GM18909 (cell line): ENCODE measurements at regions not wholly inside any gene's neighbourhood (a gene's known extent, or its start where the extent isn't known, plus 50 kb on each side); places are given as distances from the start of the nearest gene placed in this dataset.

Experiments used
- ATAC-seq: cut with Tn5 transposase; IDR thresholded peaks from one replicate; pipeline ENCODE4 v1.9.1; 2021; ENCODE audit warnings: mild to moderate bottlenecking; ENCODE audit not compliant: unreplicated experiment, poor library complexity

DNA sequence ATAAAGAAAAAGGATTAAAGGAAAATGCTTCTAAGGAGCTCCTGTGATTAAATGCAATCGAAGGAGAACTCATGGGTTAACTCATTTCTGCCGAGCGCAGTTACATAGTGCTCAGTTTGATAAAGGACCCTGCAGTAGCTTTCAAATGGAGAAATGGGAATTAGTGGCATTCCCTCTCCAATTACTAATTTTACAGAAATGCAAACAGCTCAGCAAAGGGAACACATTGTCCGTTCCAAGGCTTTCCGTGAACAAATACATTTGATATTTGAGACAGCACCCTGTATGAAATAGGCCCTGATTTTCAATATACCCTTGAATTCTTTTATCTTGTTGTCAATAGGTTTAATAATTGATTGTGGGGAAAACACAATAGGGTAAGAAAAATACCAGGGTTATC, 375.9 kb upstream of the TSHZ2 start:
- no peak for ATAC-seq

DNA sequence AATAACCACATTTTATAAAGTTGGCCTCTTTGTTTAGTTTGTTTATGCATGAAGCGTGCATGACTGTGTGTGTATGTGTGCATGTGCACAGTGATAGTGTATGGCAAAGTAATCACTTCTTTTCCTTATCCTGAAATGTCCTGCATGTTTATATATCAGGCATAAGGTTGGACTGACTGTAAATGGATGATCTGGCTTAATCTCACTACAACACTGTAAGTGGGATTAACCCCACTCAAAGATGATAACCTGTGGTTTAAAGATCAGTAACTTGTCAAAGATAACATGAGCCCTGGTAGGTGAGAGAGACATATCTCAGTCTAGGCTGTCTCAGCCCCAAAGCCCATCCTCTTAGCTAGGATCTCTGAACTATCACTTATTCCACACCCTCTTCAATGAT, 376.6 kb upstream of the TSHZ2 start:
- ATAC-seq, result no peak

DNA sequence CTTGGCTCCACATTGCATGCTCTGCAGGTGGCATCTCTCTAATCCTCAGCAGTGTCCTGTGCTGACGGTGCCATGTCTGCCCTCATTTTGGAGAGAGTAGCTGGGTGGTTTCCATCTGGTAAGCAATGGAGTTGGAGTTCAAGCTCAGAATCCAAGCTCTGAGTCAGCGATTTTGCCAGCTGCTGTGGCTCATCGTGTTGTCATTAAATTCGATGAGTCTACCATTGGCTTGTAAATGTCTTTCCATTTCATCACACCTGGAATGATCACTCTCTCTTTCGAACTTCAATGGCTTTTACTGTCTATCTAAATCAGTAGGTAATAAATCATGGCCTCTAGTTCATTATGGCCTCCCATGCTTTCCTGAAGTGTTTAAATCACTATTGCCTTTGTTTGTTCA, 378.5 kb upstream of the TSHZ2 start:
- ATAC-seq, result no peak

DNA sequence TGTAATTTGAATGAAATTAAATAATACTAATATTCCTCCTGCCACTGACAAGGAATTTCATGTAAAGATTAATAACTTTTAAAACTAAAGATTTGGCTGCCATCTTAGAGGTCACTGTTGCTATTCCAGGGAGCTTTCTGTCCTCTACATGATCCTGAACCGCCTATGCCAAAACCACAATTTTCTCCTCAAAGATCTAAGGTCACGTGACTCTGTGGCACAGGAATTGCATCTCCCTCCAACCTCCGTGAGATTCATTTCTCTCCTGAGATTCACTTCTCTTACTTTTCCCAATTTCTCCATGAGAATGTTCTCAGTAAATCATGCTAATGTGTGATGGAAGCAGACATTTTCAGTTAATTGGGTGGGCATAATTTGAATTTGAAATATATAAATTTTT, 379.6 kb upstream of the TSHZ2 start:
- ATAC-seq, result no peak

DNA sequence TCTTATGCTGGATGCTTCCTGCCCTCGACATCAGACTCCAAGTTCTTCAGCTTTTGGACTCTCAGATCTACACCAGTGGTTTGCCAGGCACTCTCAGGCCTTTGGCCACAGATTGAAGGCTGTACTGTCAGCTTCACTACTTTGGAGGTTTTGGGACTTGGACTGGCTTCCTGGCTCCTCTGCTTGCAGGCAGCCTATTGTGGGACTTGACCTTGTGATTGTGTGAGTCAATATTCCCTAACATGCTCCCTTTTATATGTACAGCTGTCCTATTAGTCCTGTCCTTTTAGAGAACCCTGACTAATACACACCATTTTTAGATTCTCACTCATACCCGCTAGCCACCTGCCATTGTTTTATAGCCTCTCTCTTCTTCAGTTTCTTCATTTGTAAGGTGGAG, 382.1 kb upstream of the TSHZ2 start:
- no peak for ATAC-seq

DNA sequence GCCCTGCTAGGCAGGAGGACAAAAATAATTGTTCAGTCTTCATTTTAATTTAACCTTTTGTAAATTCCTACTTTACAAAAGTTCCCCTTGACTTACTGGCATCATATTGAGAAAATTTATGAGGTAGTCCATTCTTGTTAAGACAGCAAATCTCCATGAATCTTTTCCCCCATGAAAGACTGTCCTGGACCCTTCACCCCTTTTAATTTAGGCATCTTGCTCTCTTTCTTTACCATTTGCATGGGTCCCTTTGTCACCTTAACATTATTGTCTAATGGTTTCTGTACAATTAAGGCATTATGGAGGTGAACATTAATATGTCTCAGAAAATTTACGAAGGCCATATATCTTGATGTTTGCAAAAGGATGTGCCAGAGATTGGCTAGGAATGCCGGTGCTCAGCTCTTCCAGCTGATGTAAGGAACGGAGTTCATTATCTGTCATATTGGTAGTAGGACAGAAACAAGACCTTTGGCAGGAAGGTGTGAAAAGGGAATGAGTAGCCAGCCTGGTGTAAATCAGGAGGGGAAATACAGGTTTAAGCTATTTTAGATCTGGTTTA, 382.8 kb upstream of the TSHZ2 start:
- no peak for ATAC-seq

DNA sequence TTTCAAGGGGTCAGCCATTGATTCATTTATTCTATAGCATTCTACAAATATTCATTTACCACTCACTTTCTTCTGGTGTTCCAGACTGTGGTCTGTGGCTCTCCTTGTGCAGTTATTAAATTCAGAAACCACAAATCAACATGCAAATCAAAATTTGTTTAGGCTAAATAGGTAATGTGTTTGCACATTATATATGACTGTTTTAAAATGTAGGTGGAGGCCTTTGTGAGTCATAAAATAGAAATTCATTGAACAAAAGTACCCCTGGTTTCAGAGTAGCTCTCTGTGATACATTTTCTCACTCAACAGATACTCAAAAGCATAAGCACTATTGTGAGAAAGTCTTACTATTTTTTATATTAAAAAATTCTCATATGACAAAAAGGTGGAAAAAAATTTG, 385.5 kb upstream of the TSHZ2 start:
- no peak for ATAC-seq

DNA sequence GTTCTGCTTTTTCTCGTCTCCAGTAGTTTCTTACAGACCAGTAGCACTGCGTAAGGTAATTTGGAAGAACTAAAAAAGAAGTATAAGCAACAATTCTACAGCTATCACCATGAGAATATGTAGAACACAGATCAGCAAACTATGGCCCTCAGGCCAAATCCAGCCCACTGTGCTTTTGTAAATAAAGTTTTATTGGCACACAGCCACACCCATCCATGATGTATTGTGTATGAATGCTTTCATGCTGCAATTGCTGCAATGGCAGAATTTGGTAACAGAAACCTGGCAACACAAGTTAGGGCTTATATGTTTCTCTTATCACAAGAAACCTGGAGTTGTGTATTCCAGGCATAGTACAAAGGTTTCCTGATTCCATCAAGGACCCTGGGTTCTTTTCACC, 386.8 kb upstream of the TSHZ2 start:
- no peak for ATAC-seq

DNA sequence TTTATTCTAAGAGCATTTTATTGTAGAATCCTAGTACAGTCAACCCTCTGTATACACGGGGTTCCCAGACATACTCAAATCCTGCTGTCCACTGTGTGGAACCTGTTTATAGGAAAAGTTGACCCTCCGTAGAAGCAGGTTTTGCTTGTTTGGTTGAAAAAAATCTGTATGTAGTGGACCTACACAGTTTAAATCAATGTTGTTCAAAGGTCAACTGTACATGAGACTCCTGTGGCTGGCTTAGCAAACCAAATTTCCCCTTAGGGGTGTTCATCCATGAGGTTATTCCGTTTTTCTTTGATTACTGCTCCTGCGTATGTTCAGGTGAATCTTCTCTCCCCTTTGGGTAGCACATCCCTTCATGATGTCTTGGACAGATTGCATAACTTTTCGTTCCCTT, 387.0 kb upstream of the ZFP64 start:
- no peak for ATAC-seq

DNA sequence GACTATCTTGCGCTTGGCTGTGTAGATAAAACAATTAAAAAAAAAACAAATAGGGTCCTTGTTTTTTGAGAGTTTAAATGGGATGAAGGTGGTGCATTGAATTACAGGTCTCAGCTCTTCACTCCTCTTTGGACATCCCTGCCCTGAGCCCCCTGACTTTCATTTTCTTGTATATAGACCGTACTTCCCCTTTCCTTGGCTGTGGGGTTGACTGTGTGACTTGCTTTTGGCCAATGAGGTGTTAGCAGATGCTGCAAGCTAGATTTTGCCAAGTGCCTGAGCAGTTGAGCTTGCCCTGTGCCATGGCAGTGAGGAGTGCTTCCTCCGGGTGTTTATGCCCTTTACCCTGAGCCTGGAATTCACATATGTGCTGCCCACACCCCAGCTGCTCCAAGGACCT, 386.1 kb upstream of the ZFP64 start:
- ATAC-seq, result no peak

DNA sequence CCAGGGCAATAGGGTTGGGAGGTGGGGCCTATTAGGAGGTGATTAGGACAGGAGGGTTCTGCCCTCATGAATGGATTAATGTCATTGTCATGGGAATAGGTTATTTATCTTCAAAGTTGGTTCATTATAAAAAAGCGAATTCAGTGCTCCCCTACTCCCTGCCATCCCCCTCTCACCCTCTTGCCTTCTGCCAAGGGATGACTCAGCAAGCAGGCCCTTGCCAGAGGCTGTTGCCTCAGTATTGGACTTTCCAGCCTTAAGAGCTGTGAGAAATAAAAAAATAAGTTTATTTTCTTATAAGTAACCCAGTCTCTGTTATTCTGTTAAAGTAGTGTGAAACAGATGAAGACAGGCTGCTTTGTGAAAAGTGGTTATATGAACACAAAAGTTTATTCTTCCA, 381.1 kb upstream of the ZFP64 start:
- no peak for ATAC-seq

DNA sequence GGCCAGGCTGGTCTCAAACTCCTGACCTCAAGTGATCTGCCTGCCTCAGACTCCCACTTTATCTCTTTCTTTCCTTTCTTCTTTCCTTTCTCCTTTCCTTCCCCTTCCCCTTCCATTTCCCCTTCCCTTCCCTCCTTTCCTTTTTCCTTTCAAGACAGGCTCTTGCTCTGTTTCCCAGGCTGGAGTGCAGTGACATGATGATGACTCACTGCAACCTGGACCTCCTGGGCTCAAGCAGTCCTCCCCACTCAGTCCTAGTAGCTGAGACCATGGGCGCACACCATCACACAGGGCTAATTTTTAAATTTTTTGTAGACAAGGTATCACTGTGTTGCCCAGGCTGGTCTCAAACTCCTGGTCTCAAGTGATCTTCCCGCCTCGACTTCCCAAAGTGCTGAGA, 377.6 kb upstream of the ZFP64 start:
- no peak for ATAC-seq

DNA sequence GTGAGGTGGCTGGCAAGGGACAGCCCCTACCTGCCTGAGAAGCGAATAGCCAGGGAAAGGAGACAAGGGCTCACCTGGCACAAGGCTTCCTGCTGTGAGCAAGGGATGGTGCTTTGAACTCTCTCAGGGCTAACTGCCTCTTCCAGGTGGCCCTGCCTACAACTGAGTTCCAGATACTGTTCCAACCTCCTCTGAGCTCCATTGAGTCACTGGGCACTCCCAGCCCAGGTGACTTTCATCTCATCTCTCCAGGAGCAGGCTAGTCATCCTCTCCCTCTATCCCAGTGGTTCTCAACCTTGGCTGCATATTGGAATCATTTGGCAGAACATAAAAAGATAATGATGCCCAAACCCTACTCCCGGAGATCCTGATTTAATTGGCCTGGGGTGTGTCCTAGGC, 374.0 kb upstream of the ZFP64 start:
- ATAC-seq, result no peak

DNA sequence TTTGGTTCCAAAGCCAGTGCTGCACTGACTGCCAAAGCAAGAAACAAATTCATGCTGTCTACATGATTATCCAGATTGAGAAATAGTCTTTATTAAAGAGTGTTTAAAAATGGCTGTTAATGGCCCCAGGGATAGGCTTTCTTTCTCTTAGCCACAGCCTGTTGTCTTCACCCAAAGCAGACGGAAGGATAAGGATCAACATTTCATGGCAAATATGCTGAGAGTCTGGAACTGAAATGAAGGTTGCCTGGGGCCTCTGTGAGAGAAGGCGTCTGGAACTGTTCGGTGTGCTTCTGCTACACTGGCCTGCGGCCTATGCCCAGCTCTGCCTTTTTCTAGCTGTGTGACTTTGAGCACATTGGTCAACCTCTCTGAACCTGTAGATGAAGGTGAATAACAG, 373.0 kb upstream of the ZFP64 start:
- ATAC-seq, result no peak

DNA sequence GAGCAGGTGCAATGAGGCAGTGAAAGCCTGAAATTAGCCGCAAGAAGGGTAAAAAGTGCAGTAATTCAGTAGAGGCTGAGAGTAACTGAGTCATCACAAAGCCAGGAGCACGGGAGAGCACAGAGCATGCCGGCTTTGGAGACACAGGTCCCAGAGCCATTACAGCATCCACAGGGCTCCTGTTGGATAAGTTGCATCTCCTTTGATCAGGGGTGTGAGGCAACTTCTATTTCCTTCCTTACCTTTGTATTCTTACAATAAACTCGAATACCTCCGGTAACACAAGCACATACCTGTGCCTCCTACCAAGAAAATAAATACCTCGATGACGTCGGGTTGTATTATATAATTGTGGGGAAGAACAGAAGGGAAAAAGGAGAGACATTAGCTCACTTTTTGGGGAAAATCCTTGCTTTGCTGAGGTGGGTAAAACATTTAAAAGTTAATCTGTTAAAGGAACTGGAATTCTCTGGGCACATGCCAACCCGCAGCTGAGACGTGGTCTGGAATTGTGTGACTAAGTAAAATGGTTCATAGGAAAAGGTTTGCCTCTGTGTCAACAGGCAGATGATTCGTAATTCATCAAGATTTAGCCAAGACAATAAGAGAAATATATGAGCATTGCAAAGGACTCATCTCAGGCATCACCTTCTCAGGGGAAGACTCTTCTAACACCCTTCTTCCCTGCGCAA, 360.7 kb upstream of the ZFP64 start:
- ATAC-seq, result no peak

DNA sequence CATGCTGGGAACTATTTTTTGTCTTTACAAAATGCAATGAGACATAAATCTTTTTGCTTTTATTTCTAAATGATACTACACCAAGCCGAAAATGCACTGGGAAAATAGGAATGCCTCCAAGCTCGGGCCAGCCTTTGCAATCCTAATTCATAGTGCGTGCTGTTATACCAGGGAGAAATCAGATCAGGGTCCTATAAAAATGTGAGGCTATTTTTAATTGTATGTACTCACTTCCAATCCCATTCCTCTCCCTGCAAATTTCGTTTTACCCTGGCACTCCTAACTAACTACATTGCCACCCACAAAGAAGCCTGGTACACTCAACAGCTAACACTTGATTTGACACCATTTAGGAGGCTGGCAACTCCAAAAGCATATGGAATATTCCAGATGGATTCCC, 350.6 kb upstream of the ZFP64 start:
- no peak for ATAC-seq

DNA sequence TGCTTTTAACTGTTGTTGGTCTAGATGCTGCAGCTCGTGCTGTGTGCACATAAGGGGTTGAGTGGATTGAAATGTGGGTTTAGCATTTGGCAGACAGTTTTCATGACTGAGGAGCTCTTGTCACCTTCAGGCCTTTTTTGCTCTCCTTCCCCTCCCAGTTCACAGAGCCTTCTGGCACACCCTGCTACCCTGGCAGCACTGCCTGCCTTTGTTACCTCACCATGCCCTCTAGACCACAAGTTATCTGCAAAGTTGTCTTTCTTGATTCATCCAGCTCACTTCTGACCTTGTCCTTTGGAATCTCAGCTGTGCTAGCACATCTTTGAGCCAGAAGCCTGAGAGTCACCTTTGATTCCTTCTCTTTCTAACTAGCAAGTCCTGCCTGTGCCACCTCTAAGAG, 348.9 kb upstream of the ZFP64 start:
- ATAC-seq, result no peak

DNA sequence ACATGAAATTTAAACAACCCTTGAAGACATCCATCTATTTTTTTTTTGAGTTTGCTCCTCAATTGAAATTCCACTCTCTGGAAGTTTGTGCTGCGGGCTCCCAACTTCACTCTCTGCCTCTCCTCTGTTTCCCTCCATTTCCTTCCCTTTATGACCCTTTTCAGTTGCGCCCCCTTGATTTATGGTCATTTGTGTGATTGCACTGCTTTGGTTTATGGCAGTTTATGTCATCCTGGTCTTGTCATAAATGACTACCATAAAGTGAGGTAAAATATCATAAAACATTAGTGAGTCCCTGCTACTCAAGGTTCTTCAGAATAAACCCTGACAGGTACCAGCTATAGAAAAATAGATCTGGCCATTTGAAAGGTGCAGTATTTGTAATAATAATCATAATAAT, 348.3 kb upstream of the ZFP64 start:
- no peak for ATAC-seq

DNA sequence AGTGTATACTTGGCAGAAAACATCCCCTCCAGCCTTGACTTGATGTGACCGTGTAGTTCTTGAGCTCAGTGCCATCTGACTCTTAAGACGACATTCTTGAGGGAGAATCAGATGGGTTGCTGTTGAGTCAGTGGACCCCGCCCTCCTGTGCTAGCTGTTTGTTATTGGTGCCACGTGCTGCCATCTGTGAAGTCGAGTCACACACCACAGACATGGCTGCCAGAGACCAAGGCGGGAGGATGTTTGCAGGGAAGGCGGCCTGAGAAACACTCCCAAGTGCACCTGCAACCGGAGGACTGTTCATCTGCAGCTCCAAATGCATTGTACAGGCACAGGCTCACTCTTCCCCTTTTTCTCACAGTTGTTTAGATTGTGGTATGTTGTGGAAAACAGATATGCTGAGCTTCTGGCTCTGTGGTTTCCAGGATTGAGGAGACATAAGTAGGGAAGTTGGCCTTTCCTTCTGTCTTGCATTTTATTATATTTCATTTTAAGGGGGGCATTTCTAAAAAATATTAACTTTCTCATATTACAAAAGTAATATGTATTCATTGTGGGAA, 345.3 kb upstream of the ZFP64 start:
- ATAC-seq, result no peak

DNA sequence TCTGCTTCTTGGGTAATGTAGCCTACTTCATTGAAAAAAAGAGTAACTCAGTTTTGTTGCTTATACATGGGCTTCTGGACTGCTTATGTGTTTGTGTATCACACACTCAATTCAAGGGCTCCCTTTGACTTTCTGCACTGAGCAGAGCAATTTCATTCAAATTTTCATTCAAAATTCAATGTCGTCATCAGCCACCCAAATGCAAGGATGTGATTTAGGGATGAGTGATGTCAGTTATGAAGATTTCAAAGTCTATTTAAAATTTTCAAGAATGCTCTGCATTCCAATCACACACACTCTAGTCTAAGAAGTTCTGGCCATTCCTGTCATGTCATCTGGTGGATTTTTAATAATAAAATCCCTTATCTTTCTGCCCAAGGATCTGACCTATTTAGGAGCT, 344.5 kb upstream of the ZFP64 start:
- ATAC-seq, result no peak

DNA sequence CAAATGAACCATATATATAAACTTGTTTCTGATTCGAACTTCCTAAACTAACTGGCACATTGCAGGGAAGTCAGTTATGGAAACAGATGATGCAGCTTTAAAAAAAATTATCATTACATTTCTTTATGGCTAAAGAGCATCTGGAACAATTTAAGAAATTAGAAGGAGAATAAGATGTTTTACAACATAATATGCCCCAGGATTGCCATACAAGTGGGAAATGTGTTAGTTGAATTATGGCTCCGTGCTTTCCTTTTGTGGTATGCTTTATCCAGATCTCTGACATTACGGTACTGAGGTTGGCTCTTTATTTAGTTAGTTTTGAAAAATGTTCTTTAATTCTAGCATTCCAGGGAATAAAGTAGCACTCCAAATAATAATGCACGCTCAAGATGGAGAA, 343.0 kb upstream of the ZFP64 start:
- no peak for ATAC-seq

DNA sequence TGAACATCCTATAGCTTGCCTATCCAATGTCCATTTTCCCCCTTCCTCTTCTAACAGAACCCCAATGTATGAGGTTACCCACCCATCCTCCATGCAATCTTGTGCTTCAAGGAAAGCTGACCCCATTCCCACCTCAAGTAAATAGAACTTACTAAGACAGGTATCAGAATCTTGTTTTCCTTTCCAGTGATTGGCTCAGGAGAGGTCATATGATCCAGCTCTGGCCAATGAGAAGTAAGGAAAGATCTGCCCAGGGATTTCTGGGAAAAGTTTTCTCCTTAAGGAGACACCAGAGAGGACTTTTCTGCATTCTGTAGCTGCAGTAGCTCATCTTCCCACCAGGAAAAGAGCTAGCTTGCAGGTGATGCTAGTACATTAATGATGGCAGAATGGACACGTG, 341.8 kb upstream of the ZFP64 start:
- no peak for ATAC-seq
